HG03469 (cell line): ENCODE measurements at regions not wholly inside any gene's neighbourhood (a gene's known extent, or its start where the extent isn't known, plus 50 kb on each side); places are given as distances from the start of the nearest gene placed in this dataset.
"Not testable (repeated sequence)": the region's sequence is repeated elsewhere in the genome, so short reads cannot be mapped to it uniquely, and the experiment has no call there.

ENCODE experiments used
- ATAC-seq: cut with Tn5 transposase; IDR thresholded peaks from one replicate; pipeline ENCODE4 v1.9.1; 2021; ENCODE audit warnings: mild to moderate bottlenecking, moderate library complexity, moderate number of reproducible peaks; ENCODE audit not compliant: unreplicated experiment

GRCh38 chr3:90145094-90145860 is 1037.9 kb downstream of the EPHA3 start:
- ATAC-seq: no peak

GRCh38 chr3:90180096-90180495 is 1072.7 kb downstream of the EPHA3 start:
- ATAC-seq: no peak

- no peak for ATAC-seq
These were observed 1073.1 kb downstream of the EPHA3 start for GRCh38 chr3:90180543-90180942.

- not testable (repeated sequence) for ATAC-seq
These were observed 1075.0 kb downstream of the EPHA3 start for GRCh38 chr3:90182291-90182976.

GRCh38 chr3:90184861-90185260 is 1077.4 kb downstream of the EPHA3 start:
- no peak for ATAC-seq

- not testable (repeated sequence) for ATAC-seq
These were observed 1090.0 kb downstream of the EPHA3 start for GRCh38 chr3:90197383-90197782.

- not testable (repeated sequence) for ATAC-seq
These were observed 1095.5 kb downstream of the EPHA3 start for GRCh38 chr3:90202931-90203330.

- ATAC-seq: not testable (repeated sequence)
These were observed 1099.1 kb downstream of the EPHA3 start for GRCh38 chr3:90206482-90206881.

- ATAC-seq: not testable (repeated sequence)
These were observed 1100.1 kb downstream of the EPHA3 start for GRCh38 chr3:90207353-90208097.

GRCh38 chr3:90221900-90222299 is 1114.5 kb downstream of the EPHA3 start:
- no peak for ATAC-seq

GRCh38 chr3:90241481-90241880 is 1134.1 kb downstream of the EPHA3 start:
- no peak for ATAC-seq

GRCh38 chr3:90253131-90253530 is 1145.7 kb downstream of the EPHA3 start:
- no peak for ATAC-seq

GRCh38 chr3:90261481-90262433 is 1154.3 kb downstream of the EPHA3 start:
- ATAC-seq: no peak
